Suprapubic skin (tissue), 4 donors: ENCODE measurements at regions not wholly inside any gene's neighbourhood (a gene's known extent, or its start where the extent isn't known, plus 50 kb on each side); places are given as distances from the start of the nearest gene placed in this dataset.

Source experiments
- CTCF ChIP-seq, 2 donors: fragments of 200-600 bp in 1 of 2; fragments of 450-650 bp in 1 of 2; sonication (generic) in 1 of 2; IDR thresholded peaks; one replicate each; pipeline ENCODE4 v1.5.1; 2016 to 2019; ENCODE audit warnings: antibody characterized with exemption in 2 of 2, mild to moderate bottlenecking in 1 of 2, moderate library complexity in 1 of 2
- EP300 ChIP-seq: sonication (generic); formaldehyde crosslinking; IDR thresholded peaks from one replicate; pipeline ENCODE4 v1.6.1; 2017; ENCODE audit warnings: antibody characterized with exemption
- POLR2A ChIP-seq, 2 donors: fragments of 450-650 bp; IDR thresholded peaks; one replicate each; pipeline ENCODE4 v1.6.1; 2017; ENCODE audit warnings: antibody characterized with exemption in 2 of 2, mild to moderate bottlenecking in 2 of 2, moderate library complexity in 2 of 2
- POLR2AphosphoS5 ChIP-seq, 3 donors: sonication (generic); formaldehyde crosslinking; IDR thresholded peaks; one replicate each; pipeline ENCODE4 v1.6.1; 2017; ENCODE audit warnings: antibody characterized with exemption in 3 of 3

- TF ChIP-seq CTCF (IDR thresholded peaks at IDR 0.05) (no peak), POLR2A (IDR thresholded peaks at IDR 0.05) (no peak), POLR2AphosphoS5 (IDR thresholded peaks at IDR 0.05) (no peak), EP300 (no peak)
Observed at GRCh38 chr2:120546865-120547390, 188.7 kb upstream of the GLI2 start.
